Kidney (tissue), 13 donors: ENCODE measurements at regions not wholly inside any gene's neighbourhood (a gene's known extent, or its start where the extent isn't known, plus 50 kb on each side); places are given as distances from the start of the nearest gene placed in this dataset.

Experiments used
- DNase-seq, 5 donors: peaks; one replicate each; pipeline ENCODE4 v3.0.0-alpha.2; 2013 to 2020
- FAIRE-seq: peaks from 2 replicates; lab custom pipeline; 2012; peaks lifted over from hg19 to GRCh38; lab: Jason Lieb, UNC
- H3K27ac ChIP-seq, 2 donors: one replicate each; pipeline ENCODE4 v1.7.0; 2013; ENCODE audit warnings: low read depth in 2 of 2, low read length in 2 of 2, inconsistent platforms in 1 of 2
- H3K27me3 ChIP-seq: one replicate; pipeline ENCODE4 v1.7.1; 2013; ENCODE audit warnings: low read length, inconsistent platforms; ENCODE audit not compliant: control insufficient read depth, insufficient read depth
- H3K36me3 ChIP-seq, 3 donors: one replicate each; pipeline versions ENCODE4 v1.7.0 to v1.7.1; 2013; ENCODE audit warnings: low read length in 3 of 3, control low read depth in 1 of 3, inconsistent platforms in 1 of 3; ENCODE audit not compliant: insufficient read depth in 3 of 3, control insufficient read depth in 2 of 3
- H3K4me1 ChIP-seq, 3 donors: one replicate each; pipeline versions ENCODE4 v1.7.0 to v1.7.1; 2013; ENCODE audit warnings: low read length in 3 of 3, inconsistent platforms in 1 of 3, low read depth in 1 of 3; ENCODE audit not compliant: control insufficient read depth in 2 of 3, insufficient read depth in 2 of 3
- H3K4me3 ChIP-seq, 3 donors: one replicate each; pipeline versions ENCODE4 v1.7.0 to v1.8.1; 2013; ENCODE audit warnings: low read length in 3 of 3, control low read depth in 1 of 3, inconsistent platforms in 1 of 3
- H3K9ac ChIP-seq, 3 donors: one replicate each; pipeline versions ENCODE4 v1.7.0 to v1.7.1; 2013; ENCODE audit warnings: low read length in 3 of 3, control low read depth in 1 of 3, inconsistent platforms in 1 of 3
- H3K9me3 ChIP-seq, 3 donors: one replicate each; pipeline versions ENCODE4 v1.7.0 to v1.7.1; 2013; ENCODE audit warnings: low read length in 3 of 3, control low read depth in 1 of 3, inconsistent platforms in 1 of 3; ENCODE audit not compliant: control insufficient read depth in 2 of 3, insufficient read depth in 1 of 3
- CTCF ChIP-seq: IDR thresholded peaks from 3 replicates; pipeline ENCODE4 v1.5.1; 2012; ENCODE audit warnings: mild to moderate bottlenecking, moderate library complexity, borderline replicate concordance; ENCODE audit not compliant: insufficient read depth; ENCODE audit errors: extremely low read depth
- intact Hi-C: fragments of 100-400 bp; cut with DNase I; formaldehyde crosslinking; loops from one replicate; pipeline ENCODE4 v1.11.1; 2022
- donor health status: control.
- donor health status: control.
- donor health status: control.
- donor health status: control.
- donor health status: control.
- donor health status: DM: yes; HTN: yes; CAD: no.
- donor health status: Normal renal cell carcinoma (clear cell type).

GRCh38 chr12:3973973-3974644, 100.9 kb upstream of the PARP11 start:
- no peak overlapping the region for H3K4me3 ChIP-seq
- H3K4me1 ChIP-seq = no peaks in the 10 kb centered on the region
- H3K9me3 ChIP-seq = no peaks in the 10 kb centered on the region
- no peak for TF ChIP-seq CTCF
- FAIRE-seq (no peak), DNase-seq (no peak)
- intact Hi-C loops = no loop called here
- H3K9ac ChIP-seq = no peak overlapping the region
- H3K27ac ChIP-seq = no peak overlapping the region
- no peaks in the 10 kb centered on the region for H3K27me3 ChIP-seq
- no peaks in the 10 kb centered on the region for H3K36me3 ChIP-seq

GRCh38 chr12:3973269-3973884, 100.2 kb upstream of the PARP11 start:
- Histone ChIP-seq H3K9me3 (no peaks in the 10 kb centered on the region), H3K27ac (no peak overlapping the region), H3K27me3 (no peaks in the 10 kb centered on the region), H3K9ac (no peak overlapping the region), H3K4me3 (no peak overlapping the region), H3K4me1 (no peaks in the 10 kb centered on the region), H3K36me3 (no peaks in the 10 kb centered on the region)
- DNase-seq (no peak), FAIRE-seq (no peak)
- intact Hi-C loops = no loop called here
- no peak for TF ChIP-seq CTCF

GRCh38 chr12:3972576-3972975, 99.4 kb upstream of the PARP11 start:
- no peak for TF ChIP-seq CTCF
- intact Hi-C loops = no loop called here
- Histone ChIP-seq H3K27ac (no peak overlapping the region), H3K27me3 (no peaks in the 10 kb centered on the region), H3K9me3 (no peaks in the 10 kb centered on the region), H3K4me1 (no peaks in the 10 kb centered on the region), H3K36me3 (no peaks in the 10 kb centered on the region), H3K9ac (no peak overlapping the region), H3K4me3 (no peak overlapping the region)
- FAIRE-seq (no peak), DNase-seq (no peak)
